IMR-90 (cell line): ENCODE measurements at regions not wholly inside any gene's neighbourhood (a gene's known extent, or its start where the extent isn't known, plus 50 kb on each side); places are given as distances from the start of the nearest gene placed in this dataset.

Experiments
- ATAC-seq: fragments of 200-7000 bp; cut with Tn5 transposase; 2 replicates; pipeline ENCODE4 v1.9.1; 2020; ENCODE audit warnings: low read depth, mild to moderate bottlenecking, moderate library complexity
- BruUV-seq: library from RNA; stranded (reverse); fragments of 400-500 nt; replicated peaks from 2 replicates; lab custom pipeline; 2021; lab: Mats Ljungman, UMichigan
- CTCF ChIA-PET: fragments of 300-600 bp; formaldehyde crosslinking; extraction: SDS; loops from one replicate; lab custom pipeline; 2021; ENCODE audit warnings: antibody characterized with exemption; lab: Yijun Ruan, JAX
- POLR2A ChIA-PET: fragments of 300-600 bp; sonication (Branson Sonifier 250); formaldehyde crosslinking; loops from one replicate; lab custom pipeline; 2022; ENCODE audit warnings: antibody characterized with exemption; ENCODE audit not compliant: unreplicated experiment; lab: Charles Lee
- DNase-seq: peaks from one replicate; pipeline ENCODE4 v3.0.0; 2013
- H2AFZ ChIP-seq: replicated peaks from 2 replicates; pipeline ENCODE3; 2013; ENCODE audit warnings: low read length, mild to moderate bottlenecking; ENCODE audit not compliant: poor library complexity
- H2AK5ac ChIP-seq: 2 replicates; pipeline ENCODE4 v1.6.1; 2013; ENCODE audit warnings: low read depth, low read length, inconsistent platforms
- H2AK9ac ChIP-seq: replicated peaks from 2 replicates; pipeline ENCODE3; 2013; ENCODE audit warnings: mild to moderate bottlenecking, low read depth, low read length, moderate library complexity; ENCODE audit not compliant: poor library complexity
- H2BK120ac ChIP-seq: 2 replicates; pipeline ENCODE4 v1.6.1; 2013; ENCODE audit warnings: low read depth, low read length, inconsistent platforms
- H2BK15ac ChIP-seq: 3 replicates; pipeline ENCODE4 v1.6.1; 2013; ENCODE audit warnings: low read depth, low read length, inconsistent platforms
- H2BK20ac ChIP-seq: 2 replicates; pipeline ENCODE4 v1.6.1; 2013; ENCODE audit warnings: low read depth, mild to moderate bottlenecking, inconsistent platforms, low read length, moderate library complexity
- H2BK5ac ChIP-seq: 2 replicates; pipeline ENCODE4 v1.6.1; 2013; ENCODE audit warnings: mild to moderate bottlenecking, low read depth, low read length, inconsistent platforms; ENCODE audit not compliant: poor library complexity, severe bottlenecking
- H3K14ac ChIP-seq: replicated peaks from 2 replicates; pipeline ENCODE4 v1.6.1; 2013; ENCODE audit warnings: low read depth, low read length, inconsistent platforms
- H3K18ac ChIP-seq: 2 replicates; pipeline ENCODE4 v1.6.1; 2013; ENCODE audit warnings: low read depth, low read length, control low read depth
- H3K23ac ChIP-seq: 2 replicates; pipeline ENCODE4 v1.6.1; 2013; ENCODE audit warnings: low read depth, low read length, inconsistent platforms
- H3K27ac ChIP-seq: 2 replicates; pipeline ENCODE4 v1.5.1; 2013; ENCODE audit warnings: mild to moderate bottlenecking, control low read depth, low read length; ENCODE audit not compliant: insufficient read depth
- H3K27me3 ChIP-seq: 2 replicates; pipeline ENCODE4 v1.6.1; 2013; ENCODE audit warnings: low read length; ENCODE audit not compliant: control insufficient read depth, insufficient read depth
- H3K36me3 ChIP-seq: 2 replicates; pipeline ENCODE4 v1.6.1; 2013; ENCODE audit warnings: low read length, mixed read lengths; ENCODE audit not compliant: control insufficient read depth, insufficient read depth
- H3K4ac ChIP-seq: 2 replicates; pipeline ENCODE4 v1.6.1; 2013; ENCODE audit warnings: low read depth, low read length, inconsistent platforms
- H3K4me1 ChIP-seq: 2 replicates; pipeline ENCODE4 v1.6.1; 2013; ENCODE audit warnings: low read length, mixed read lengths; ENCODE audit not compliant: control insufficient read depth, insufficient read depth
- H3K4me2 ChIP-seq: 2 replicates; pipeline ENCODE4 v1.6.1; 2013; ENCODE audit warnings: low read depth, mild to moderate bottlenecking, control low read depth, low read length, moderate library complexity
- H3K4me3 ChIP-seq: 2 replicates; pipeline ENCODE4 v1.5.1; 2013; ENCODE audit warnings: low read depth, mild to moderate bottlenecking, control low read depth, low read length, moderate library complexity; ENCODE audit not compliant: insufficient read depth
- H3K56ac ChIP-seq: 2 replicates; pipeline ENCODE4 v1.6.1; 2013; ENCODE audit warnings: low read length, inconsistent platforms; ENCODE audit not compliant: insufficient read depth; ENCODE audit errors: extremely low read depth
- H3K79me1 ChIP-seq, 2 experiments: 2 replicates each; pipeline ENCODE4 v1.6.1; 2013; ENCODE audit warnings: low read length in 2 of 2, inconsistent platforms in 1 of 2, low read depth in 1 of 2
- H3K9ac ChIP-seq: 2 replicates; pipeline ENCODE4 v1.6.1; 2013; ENCODE audit warnings: low read depth, low read length, control low read depth
- H3K9me1 ChIP-seq: 2 replicates; pipeline ENCODE4 v1.6.1; 2013; ENCODE audit warnings: low read length, inconsistent platforms; ENCODE audit not compliant: insufficient read depth
- H3K9me3 ChIP-seq: 2 replicates; pipeline ENCODE4 v1.6.1; 2013; ENCODE audit warnings: low read length; ENCODE audit not compliant: control insufficient read depth, insufficient read depth
- H4K20me1 ChIP-seq: 2 replicates; pipeline ENCODE4 v1.6.1; 2013; ENCODE audit warnings: low read length, inconsistent platforms; ENCODE audit not compliant: insufficient read depth
- H4K5ac ChIP-seq: 2 replicates; pipeline ENCODE4 v1.6.1; 2013; ENCODE audit warnings: mild to moderate bottlenecking, low read depth, low read length, control low read depth
- H4K8ac ChIP-seq, 2 experiments: 2 replicates each; pipeline ENCODE4 v1.6.1; 2013; ENCODE audit warnings: low read depth in 2 of 2, low read length in 2 of 2, control low read depth in 1 of 2, inconsistent platforms in 1 of 2
- H4K91ac ChIP-seq: 2 replicates; pipeline ENCODE4 v1.6.1; 2013; ENCODE audit warnings: low read depth, low read length, inconsistent platforms; ENCODE audit not compliant: insufficient read depth
- BHLHE40 ChIP-seq: fragments of 150-350 bp; IDR thresholded peaks from 2 replicates; pipeline ENCODE4 v1.6.1; 2016; ENCODE audit warnings: mild to moderate bottlenecking, low read depth, low read length
- CEBPB ChIP-seq: IDR thresholded peaks from 2 replicates; pipeline ENCODE4 v1.6.1; 2012; ENCODE audit warnings: low read depth, low read length, improper control_type of control experiment
- CHD1 ChIP-seq: IDR thresholded peaks from 2 replicates; pipeline ENCODE4 v1.6.1; 2012; ENCODE audit warnings: low read depth, low read length, improper control_type of control experiment
- ELK1 ChIP-seq: fragments of 150-350 bp; IDR thresholded peaks from 2 replicates; pipeline ENCODE4 v1.6.1; 2016; ENCODE audit warnings: low read depth, mild to moderate bottlenecking, low read length, moderate library complexity, borderline replicate concordance
- FOS ChIP-seq: fragments of 150-350 bp; IDR thresholded peaks from 2 replicates; pipeline ENCODE4 v1.6.1; 2016; ENCODE audit warnings: low read depth, low read length
- MAFK ChIP-seq: IDR thresholded peaks from 2 replicates; pipeline ENCODE4 v1.6.1; 2012; ENCODE audit warnings: low read depth, low read length, improper control_type of control experiment
- MAZ ChIP-seq: IDR thresholded peaks from 2 replicates; pipeline ENCODE4 v1.6.1; 2012; ENCODE audit warnings: low read depth, mild to moderate bottlenecking, low read length, improper control_type of control experiment, moderate library complexity, borderline replicate concordance
- MXI1 ChIP-seq: IDR thresholded peaks from 2 replicates; pipeline ENCODE4 v1.6.1; 2012; ENCODE audit warnings: low read depth, mild to moderate bottlenecking, low read length, moderate library complexity, borderline replicate concordance
- NFE2L2 ChIP-seq: fragments of 150-350 bp; IDR thresholded peaks from 2 replicates; pipeline ENCODE4 v1.6.1; 2016; ENCODE audit warnings: low read depth, mild to moderate bottlenecking, low read length
- POLR2A ChIP-seq: IDR thresholded peaks from 2 replicates; pipeline ENCODE4 v1.6.1; 2012; ENCODE audit warnings: mild to moderate bottlenecking, low read depth, low read length
- RAD21 ChIP-seq: IDR thresholded peaks from 2 replicates; pipeline ENCODE4 v1.6.1; 2012; ENCODE audit warnings: low read length, improper control_type of control experiment
- RCOR1 ChIP-seq: IDR thresholded peaks from 2 replicates; pipeline ENCODE4 v1.6.1; 2012; ENCODE audit warnings: mild to moderate bottlenecking, low read length, improper control_type of control experiment; ENCODE audit not compliant: insufficient replicate concordance
- RFX5 ChIP-seq: IDR thresholded peaks from 2 replicates; pipeline ENCODE4 v1.8.0; 2012; ENCODE audit warnings: low read depth, mild to moderate bottlenecking, low read length, moderate library complexity
- SMC3 ChIP-seq: fragments of 150-350 bp; IDR thresholded peaks from 2 replicates; pipeline ENCODE4 v1.6.1; 2016; ENCODE audit warnings: low read depth, mild to moderate bottlenecking, antibody characterized with exemption, low read length, moderate library complexity
- WGBS, 2 experiments: methylation state at CpG; one replicate each; pipeline versions ENCODE4 v1.1.5 to v1.1.7; 2013; ENCODE audit warnings: missing lambda C conversion rate in 2 of 2; ENCODE audit not compliant: insufficient read length in 1 of 2; ENCODE audit errors: extremely low coverage in 2 of 2; 5-methylcytosine and 5-hydroxymethylcytosine counted together
- dilution Hi-C: fragments of 300-500 bp; cut with HindIII; formaldehyde crosslinking; loops from one replicate; pipeline ENCODE4 v1.14.3; 2018; ENCODE audit warnings: low sequenced_read_pairs; ENCODE audit not compliant: unreplicated experiment
- in situ Hi-C: fragments of 300-500 bp; cut with MboI; formaldehyde crosslinking; loops from 3 replicates; pipeline ENCODE4 v1.14.3; 2019; ENCODE audit warnings: low sequenced_read_pairs, inconsistent platforms, mixed read lengths
- intact Hi-C: fragments of 100-400 bp; cut with micrococcal nuclease; formaldehyde crosslinking; loops from 2 replicates; pipeline ENCODE4 v1.10.0; 2022
- TF ChIP-seq, protein P1 (sequence below): conservative IDR thresholded peaks from 2 replicates; pipeline ENCODE4 v1.5.1; 2012; ENCODE audit warnings: mild to moderate bottlenecking, low read depth, low read length, improper control_type of control experiment
- TF ChIP-seq, protein P2 (sequence below): fragments of 150-350 bp; IDR thresholded peaks from 2 replicates; pipeline ENCODE4 v1.6.1; 2017; ENCODE audit warnings: mild to moderate bottlenecking, antibody characterized with exemption, low read length, low read depth

GRCh38 chr5:12099296-12099695 lies 195.1 kb upstream of the CTNND2 start:
- H4K91ac ChIP-seq = no peak overlapping the region
- POLR2A ChIA-PET = no interaction called here
- peak overlapping the region; percentile 45 for H2BK5ac ChIP-seq
- H3K56ac ChIP-seq = no peak overlapping the region
- no peaks in the 10 kb centered on the region for H3K79me1 ChIP-seq
- intact Hi-C loops = no loop called here
- CTCF ChIA-PET = no interaction called here
- H3K9me1 ChIP-seq = no peaks in the 10 kb centered on the region
- no peak overlapping the region for H3K9ac ChIP-seq
- in situ Hi-C loops = no loop called here
- H3K18ac ChIP-seq = no peak overlapping the region
- no peak overlapping the region for H2BK20ac ChIP-seq
- no peak for DNase-seq
- no peaks in the 10 kb centered on the region for H3K4me1 ChIP-seq
- no peak overlapping the region for H3K4me3 ChIP-seq
- no peak overlapping the region for H2AK5ac ChIP-seq
- no peak overlapping the region for H2BK120ac ChIP-seq
- no TSS peak for BruUV-seq
- no peaks in the 10 kb centered on the region for H4K20me1 ChIP-seq
- H3K9me3 ChIP-seq = 0 out of 2 replicates have a peak, but pooled peaks cover 5% of the 10 kb centered on the region
- TF ChIP-seq BHLHE40 (no peak), FOS (no peak), POLR2A (no peak), CHD1 (no peak), CEBPB (no peak), RFX5 (no peak), RCOR1 (no peak), NFE2L2 (no peak), MAZ (no peak), RAD21 (no peak), MAFK (no peak), MXI1 (no peak), ELK1 (no peak), SMC3 (no peak)
- TF ChIP-seq, protein P1, sequence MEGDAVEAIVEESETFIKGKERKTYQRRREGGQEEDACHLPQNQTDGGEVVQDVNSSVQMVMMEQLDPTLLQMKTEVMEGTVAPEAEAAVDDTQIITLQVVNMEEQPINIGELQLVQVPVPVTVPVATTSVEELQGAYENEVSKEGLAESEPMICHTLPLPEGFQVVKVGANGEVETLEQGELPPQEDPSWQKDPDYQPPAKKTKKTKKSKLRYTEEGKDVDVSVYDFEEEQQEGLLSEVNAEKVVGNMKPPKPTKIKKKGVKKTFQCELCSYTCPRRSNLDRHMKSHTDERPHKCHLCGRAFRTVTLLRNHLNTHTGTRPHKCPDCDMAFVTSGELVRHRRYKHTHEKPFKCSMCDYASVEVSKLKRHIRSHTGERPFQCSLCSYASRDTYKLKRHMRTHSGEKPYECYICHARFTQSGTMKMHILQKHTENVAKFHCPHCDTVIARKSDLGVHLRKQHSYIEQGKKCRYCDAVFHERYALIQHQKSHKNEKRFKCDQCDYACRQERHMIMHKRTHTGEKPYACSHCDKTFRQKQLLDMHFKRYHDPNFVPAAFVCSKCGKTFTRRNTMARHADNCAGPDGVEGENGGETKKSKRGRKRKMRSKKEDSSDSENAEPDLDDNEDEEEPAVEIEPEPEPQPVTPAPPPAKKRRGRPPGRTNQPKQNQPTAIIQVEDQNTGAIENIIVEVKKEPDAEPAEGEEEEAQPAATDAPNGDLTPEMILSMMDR = no peak
- TF ChIP-seq, protein P2, sequence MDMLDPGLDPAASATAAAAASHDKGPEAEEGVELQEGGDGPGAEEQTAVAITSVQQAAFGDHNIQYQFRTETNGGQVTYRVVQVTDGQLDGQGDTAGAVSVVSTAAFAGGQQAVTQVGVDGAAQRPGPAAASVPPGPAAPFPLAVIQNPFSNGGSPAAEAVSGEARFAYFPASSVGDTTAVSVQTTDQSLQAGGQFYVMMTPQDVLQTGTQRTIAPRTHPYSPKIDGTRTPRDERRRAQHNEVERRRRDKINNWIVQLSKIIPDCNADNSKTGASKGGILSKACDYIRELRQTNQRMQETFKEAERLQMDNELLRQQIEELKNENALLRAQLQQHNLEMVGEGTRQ = no peak
- H2AFZ ChIP-seq = no peak overlapping the region
- H3K36me3 ChIP-seq = no peaks in the 10 kb centered on the region
- no peak overlapping the region for H3K4ac ChIP-seq
- no peak overlapping the region for H2AK9ac ChIP-seq
- ATAC-seq = no peak
- WGBS, 2 experiments = no CpG with 5 or more reads among the region's 4 CpGs
- H3K27me3 ChIP-seq = no peaks in the 10 kb centered on the region
- no peak overlapping the region for H4K8ac ChIP-seq
- H3K23ac ChIP-seq = no peak overlapping the region
- dilution Hi-C loops = no loop called here
- H3K14ac ChIP-seq = no peak overlapping the region
- H3K27ac ChIP-seq = no peak overlapping the region
- no peak overlapping the region for H4K5ac ChIP-seq
- H2BK15ac ChIP-seq = no peak overlapping the region
- H3K4me2 ChIP-seq = no peak overlapping the region
